ENCODE measurements at regions not wholly inside any gene's neighbourhood (a gene's known extent, or its start where the extent isn't known, plus 50 kb on each side); places are given as distances from the start of the nearest gene placed in this dataset.

- H3K4me3 ChIP-seq = no peak overlapping the region
- no peaks in the 10 kb centered on the region for H3K9me3 ChIP-seq (ENCODE audit: control insufficient read depth in 4 of 4, insufficient read depth in 3 of 4, low read length in 3 of 4)
- ATAC-seq (ENCODE audit: insufficient read depth, low FRiP score) (no peak), DNase-seq (no peak)
- no peak overlapping the region for H3K27ac ChIP-seq (ENCODE audit: low read depth in 1 of 2, low read length in 1 of 2)
- H3K9ac ChIP-seq (ENCODE audit: insufficient read depth in 1 of 2, low read length in 2 of 2) = no peak overlapping the region
- TF ChIP-seq, protein P1, sequence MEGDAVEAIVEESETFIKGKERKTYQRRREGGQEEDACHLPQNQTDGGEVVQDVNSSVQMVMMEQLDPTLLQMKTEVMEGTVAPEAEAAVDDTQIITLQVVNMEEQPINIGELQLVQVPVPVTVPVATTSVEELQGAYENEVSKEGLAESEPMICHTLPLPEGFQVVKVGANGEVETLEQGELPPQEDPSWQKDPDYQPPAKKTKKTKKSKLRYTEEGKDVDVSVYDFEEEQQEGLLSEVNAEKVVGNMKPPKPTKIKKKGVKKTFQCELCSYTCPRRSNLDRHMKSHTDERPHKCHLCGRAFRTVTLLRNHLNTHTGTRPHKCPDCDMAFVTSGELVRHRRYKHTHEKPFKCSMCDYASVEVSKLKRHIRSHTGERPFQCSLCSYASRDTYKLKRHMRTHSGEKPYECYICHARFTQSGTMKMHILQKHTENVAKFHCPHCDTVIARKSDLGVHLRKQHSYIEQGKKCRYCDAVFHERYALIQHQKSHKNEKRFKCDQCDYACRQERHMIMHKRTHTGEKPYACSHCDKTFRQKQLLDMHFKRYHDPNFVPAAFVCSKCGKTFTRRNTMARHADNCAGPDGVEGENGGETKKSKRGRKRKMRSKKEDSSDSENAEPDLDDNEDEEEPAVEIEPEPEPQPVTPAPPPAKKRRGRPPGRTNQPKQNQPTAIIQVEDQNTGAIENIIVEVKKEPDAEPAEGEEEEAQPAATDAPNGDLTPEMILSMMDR (IDR thresholded peaks at IDR 0.05; ENCODE audit: control extremely low read depth, extremely low read depth) = no peak
- WGBS, 2 donors = 81 to 87% methylated on average over 2 of the region's 2 CpGs
- no peaks in the 10 kb centered on the region for H3K27me3 ChIP-seq (ENCODE audit: control insufficient read depth in 3 of 3, insufficient read depth in 3 of 3, low read length in 2 of 3)
- H3K4me1 ChIP-seq (ENCODE audit: control insufficient read depth in 5 of 5, insufficient read depth in 5 of 5, low read length in 5 of 5) = no peaks in the 10 kb centered on the region
- H3K36me3 ChIP-seq (ENCODE audit: control insufficient read depth in 4 of 4, insufficient read depth in 4 of 4, low read length in 4 of 4) = no peaks in the 10 kb centered on the region
These were observed 548.9 kb upstream of the CDH2 start for GRCh38 chr18:28725876-28726275.

DNA sequence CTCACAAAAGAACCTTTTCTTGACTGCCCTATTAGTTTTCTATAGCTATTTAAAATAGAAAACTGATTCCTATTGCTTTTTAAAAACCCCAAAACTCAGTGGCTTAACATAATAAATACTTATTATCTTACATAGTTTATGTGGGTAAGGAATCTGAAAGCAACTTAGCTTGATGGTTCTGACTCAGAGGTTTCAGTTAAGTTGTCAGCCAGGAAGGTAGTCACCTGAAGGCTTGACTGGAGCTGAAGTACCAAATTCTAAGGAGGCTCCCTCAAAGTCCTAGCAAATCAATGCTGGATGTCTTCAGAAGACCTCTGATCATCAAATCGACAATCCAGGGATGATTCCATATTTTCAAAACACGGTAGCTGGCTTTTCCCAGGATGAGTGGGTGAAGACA is 546.6 kb upstream of the CDH2 start:
- Histone ChIP-seq H3K4me1 (ENCODE audit: control insufficient read depth in 5 of 5, insufficient read depth in 5 of 5, low read length in 5 of 5) (no peaks in the 10 kb centered on the region), H3K9ac (ENCODE audit: insufficient read depth in 1 of 2, low read length in 2 of 2) (no peak overlapping the region), H3K9me3 (ENCODE audit: control insufficient read depth in 4 of 4, insufficient read depth in 3 of 4, low read length in 3 of 4) (no peaks in the 10 kb centered on the region), H3K36me3 (ENCODE audit: control insufficient read depth in 4 of 4, insufficient read depth in 4 of 4, low read length in 4 of 4) (no peaks in the 10 kb centered on the region), H3K4me3 (no peak overlapping the region), H3K27me3 (ENCODE audit: control insufficient read depth in 3 of 3, insufficient read depth in 3 of 3, low read length in 2 of 3) (no peaks in the 10 kb centered on the region), H3K27ac (ENCODE audit: low read depth in 1 of 2, low read length in 1 of 2) (no peak overlapping the region)
- 87 to 92% methylated on average over 2 of the region's 2 CpGs for WGBS, 2 donors
- DNase-seq (no peak), ATAC-seq (ENCODE audit: insufficient read depth, low FRiP score) (no peak)
- TF ChIP-seq, protein P1 (IDR thresholded peaks at IDR 0.05; ENCODE audit: control extremely low read depth, extremely low read depth) = no peak

GRCh38 chr18:28718696-28719095 is 541.8 kb upstream of the CDH2 start:
- ATAC-seq (ENCODE audit: insufficient read depth, low FRiP score) (no peak), DNase-seq (no peak)
- H3K4me1 ChIP-seq (ENCODE audit: control insufficient read depth in 5 of 5, insufficient read depth in 5 of 5, low read length in 5 of 5) = no peaks in the 10 kb centered on the region
- H3K9me3 ChIP-seq (ENCODE audit: control insufficient read depth in 4 of 4, insufficient read depth in 3 of 4, low read length in 3 of 4) = no peaks in the 10 kb centered on the region
- H3K9ac ChIP-seq (ENCODE audit: insufficient read depth in 1 of 2, low read length in 2 of 2) = no peak overlapping the region
- no peaks in the 10 kb centered on the region for H3K27me3 ChIP-seq (ENCODE audit: control insufficient read depth in 3 of 3, insufficient read depth in 3 of 3, low read length in 2 of 3)
- TF ChIP-seq, protein P1 (IDR thresholded peaks at IDR 0.05; ENCODE audit: control extremely low read depth, extremely low read depth) = no peak
- no peak overlapping the region for H3K27ac ChIP-seq (ENCODE audit: low read depth in 1 of 2, low read length in 1 of 2)
- H3K36me3 ChIP-seq (ENCODE audit: control insufficient read depth in 4 of 4, insufficient read depth in 4 of 4, low read length in 4 of 4) = no peaks in the 10 kb centered on the region
- no peak overlapping the region for H3K4me3 ChIP-seq

DNA sequence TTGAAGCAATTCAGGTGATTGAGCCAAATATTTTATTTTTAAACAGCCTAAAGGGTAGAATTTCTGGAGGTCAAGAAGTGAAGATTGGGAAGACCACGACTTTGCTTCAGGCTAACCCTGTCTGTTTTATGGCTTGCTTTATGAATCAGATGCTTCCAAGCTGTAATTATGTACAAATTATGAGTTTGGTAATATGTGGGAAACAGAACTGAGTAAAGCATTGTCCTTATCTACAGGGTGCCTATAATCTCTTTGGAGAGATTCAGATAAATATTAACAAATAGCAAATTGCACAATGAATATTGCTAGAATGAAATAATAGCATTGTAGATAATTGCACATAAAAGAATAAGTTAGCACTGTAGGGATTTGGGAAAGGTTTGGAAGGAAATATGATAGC is 539.4 kb upstream of the CDH2 start:
- 72 to 75% methylated on average over 1 of the region's 1 CpG for WGBS, 2 donors
- H3K9ac ChIP-seq (ENCODE audit: insufficient read depth in 1 of 2, low read length in 2 of 2) = no peak overlapping the region
- DNase-seq = no peak
- no peaks in the 10 kb centered on the region for H3K4me1 ChIP-seq (ENCODE audit: control insufficient read depth in 5 of 5, insufficient read depth in 5 of 5, low read length in 5 of 5)
- H3K9me3 ChIP-seq (ENCODE audit: control insufficient read depth in 4 of 4, insufficient read depth in 3 of 4, low read length in 3 of 4) = peaks cover 0 to 1% (median 0%) of the 10 kb centered on the region in 4 donors
- no peak overlapping the region for H3K4me3 ChIP-seq
- TF ChIP-seq, protein P1 (IDR thresholded peaks at IDR 0.05; ENCODE audit: control extremely low read depth, extremely low read depth) = no peak
- no peak for ATAC-seq (ENCODE audit: insufficient read depth, low FRiP score)
- H3K27ac ChIP-seq (ENCODE audit: low read depth in 1 of 2, low read length in 1 of 2) = no peak overlapping the region
- H3K36me3 ChIP-seq (ENCODE audit: control insufficient read depth in 4 of 4, insufficient read depth in 4 of 4, low read length in 4 of 4) = no peaks in the 10 kb centered on the region
- H3K27me3 ChIP-seq (ENCODE audit: control insufficient read depth in 3 of 3, insufficient read depth in 3 of 3, low read length in 2 of 3) = no peaks in the 10 kb centered on the region

Measured in lung (tissue), 11 donors.